22Rv1 (cell line): ENCODE measurements at regions not wholly inside any gene's neighbourhood (a gene's known extent, or its start where the extent isn't known, plus 50 kb on each side); places are given as distances from the start of the nearest gene placed in this dataset.
"Not testable (repeated sequence)": the region's sequence is repeated elsewhere in the genome, so short reads cannot be mapped to it uniquely, and the experiment has no call there.

ENCODE experiments used
- H3K27ac ChIP-seq: fragments of 450-650 bp; 2 replicates; pipeline ENCODE4 v1.5.1; 2017
- ZFX ChIP-seq: fragments of 450-650 bp; IDR thresholded peaks from 2 replicates; pipeline ENCODE4 v1.6.1; 2017; ENCODE audit warnings: antibody characterized with exemption, borderline replicate concordance
- TF ChIP-seq, protein P1 (sequence below): fragments of 450-650 bp; IDR thresholded peaks from 2 replicates; pipeline ENCODE4 v1.5.1; 2017; ENCODE audit warnings: mild to moderate bottlenecking

- TF ChIP-seq ZFX = no peak
- TF ChIP-seq, protein P1, sequence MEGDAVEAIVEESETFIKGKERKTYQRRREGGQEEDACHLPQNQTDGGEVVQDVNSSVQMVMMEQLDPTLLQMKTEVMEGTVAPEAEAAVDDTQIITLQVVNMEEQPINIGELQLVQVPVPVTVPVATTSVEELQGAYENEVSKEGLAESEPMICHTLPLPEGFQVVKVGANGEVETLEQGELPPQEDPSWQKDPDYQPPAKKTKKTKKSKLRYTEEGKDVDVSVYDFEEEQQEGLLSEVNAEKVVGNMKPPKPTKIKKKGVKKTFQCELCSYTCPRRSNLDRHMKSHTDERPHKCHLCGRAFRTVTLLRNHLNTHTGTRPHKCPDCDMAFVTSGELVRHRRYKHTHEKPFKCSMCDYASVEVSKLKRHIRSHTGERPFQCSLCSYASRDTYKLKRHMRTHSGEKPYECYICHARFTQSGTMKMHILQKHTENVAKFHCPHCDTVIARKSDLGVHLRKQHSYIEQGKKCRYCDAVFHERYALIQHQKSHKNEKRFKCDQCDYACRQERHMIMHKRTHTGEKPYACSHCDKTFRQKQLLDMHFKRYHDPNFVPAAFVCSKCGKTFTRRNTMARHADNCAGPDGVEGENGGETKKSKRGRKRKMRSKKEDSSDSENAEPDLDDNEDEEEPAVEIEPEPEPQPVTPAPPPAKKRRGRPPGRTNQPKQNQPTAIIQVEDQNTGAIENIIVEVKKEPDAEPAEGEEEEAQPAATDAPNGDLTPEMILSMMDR = no peak
- H3K27ac ChIP-seq = no peak overlapping the region
Measured at GRCh38 chr7:113263749-113264148, 145.4 kb upstream of the SMIM30 start.

- not testable (repeated sequence) for H3K27ac ChIP-seq
Measured at GRCh38 chr7:113263215-113263742, 144.9 kb upstream of the SMIM30 start.

DNA sequence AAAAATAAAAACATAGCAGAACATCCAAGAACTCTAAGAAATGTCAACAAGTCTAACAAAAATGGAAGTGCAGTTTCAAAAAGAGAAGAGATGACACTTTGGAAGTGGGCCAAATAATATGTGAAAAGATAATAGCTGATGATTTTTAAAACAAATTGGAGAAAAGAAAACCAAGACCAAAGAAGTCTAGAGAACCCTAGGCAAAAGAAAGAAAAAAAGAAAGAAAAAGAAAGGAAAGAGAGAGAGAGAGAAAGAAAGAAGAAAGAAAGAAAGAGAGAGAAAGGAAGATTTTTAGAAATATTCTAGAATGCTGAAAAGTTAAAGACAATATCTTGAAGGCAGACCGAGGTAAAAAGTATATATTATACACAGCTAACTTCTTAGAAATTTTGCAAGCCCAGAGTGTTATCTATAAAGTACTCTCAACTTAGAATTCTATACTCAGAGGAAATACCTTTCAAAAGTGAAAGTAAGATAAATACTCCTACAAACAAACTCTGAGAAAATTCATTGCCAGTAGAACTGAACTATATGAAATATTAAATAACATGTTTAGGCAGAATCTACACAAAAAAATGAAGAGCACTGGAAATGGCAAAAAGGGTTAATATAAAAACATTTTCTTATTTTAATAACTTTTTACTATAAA lies 138.7 kb upstream of the SMIM30 start:
- TF ChIP-seq, protein P1 = no peak
- TF ChIP-seq ZFX = no peak

DNA sequence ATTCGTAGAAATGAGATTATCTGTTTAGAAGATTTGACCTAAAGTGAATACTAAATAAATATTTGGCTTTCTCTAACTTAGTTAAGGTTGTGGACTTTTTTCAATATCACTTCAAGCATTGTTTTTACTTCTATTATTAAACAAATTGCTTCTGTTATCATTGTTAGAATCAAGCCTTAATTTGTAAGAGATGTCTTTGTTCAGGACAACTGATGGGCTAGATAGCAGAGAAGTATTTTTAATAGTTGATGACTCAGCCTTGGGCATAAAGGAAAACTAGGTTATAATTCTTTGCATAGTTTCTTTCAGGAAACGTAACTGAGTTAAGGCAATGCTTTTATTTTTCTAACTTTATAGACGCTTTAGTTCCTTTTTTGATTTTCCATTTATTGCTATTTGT lies 128.8 kb upstream of the SMIM30 start:
- no peak overlapping the region for H3K27ac ChIP-seq
- no peak for TF ChIP-seq ZFX
- TF ChIP-seq, protein P1 = no peak

More for the DNA sequence above, 138.7 kb upstream of the SMIM30 start:
- no peak overlapping the region for H3K27ac ChIP-seq

GRCh38 chr7:113246738-113247137 lies 128.4 kb upstream of the SMIM30 start:
- H3K27ac ChIP-seq = no peak overlapping the region
- TF ChIP-seq, protein P1 = no peak
- no peak for TF ChIP-seq ZFX

DNA sequence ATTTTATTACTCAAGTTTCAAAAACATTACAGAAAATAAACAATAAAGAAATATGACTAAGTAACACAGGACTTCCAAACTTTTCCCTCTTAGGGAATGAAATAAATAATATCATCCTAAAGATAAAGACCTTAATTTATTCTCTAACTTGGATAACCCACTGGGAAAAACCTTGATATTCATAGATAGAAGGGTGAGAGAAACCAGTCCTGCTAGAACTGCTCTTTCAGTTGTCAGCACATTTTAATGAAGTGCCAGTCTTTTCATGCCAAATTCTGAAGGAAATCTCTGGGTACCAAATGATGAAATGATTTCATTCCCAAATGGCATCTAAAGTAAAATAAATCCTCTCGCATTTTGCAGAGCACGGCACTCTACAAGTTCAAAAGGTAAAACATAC lies 114.5 kb upstream of the SMIM30 start:
- TF ChIP-seq, protein P1 = no peak
- no peak for TF ChIP-seq ZFX
- H3K27ac ChIP-seq = no peak overlapping the region

DNA sequence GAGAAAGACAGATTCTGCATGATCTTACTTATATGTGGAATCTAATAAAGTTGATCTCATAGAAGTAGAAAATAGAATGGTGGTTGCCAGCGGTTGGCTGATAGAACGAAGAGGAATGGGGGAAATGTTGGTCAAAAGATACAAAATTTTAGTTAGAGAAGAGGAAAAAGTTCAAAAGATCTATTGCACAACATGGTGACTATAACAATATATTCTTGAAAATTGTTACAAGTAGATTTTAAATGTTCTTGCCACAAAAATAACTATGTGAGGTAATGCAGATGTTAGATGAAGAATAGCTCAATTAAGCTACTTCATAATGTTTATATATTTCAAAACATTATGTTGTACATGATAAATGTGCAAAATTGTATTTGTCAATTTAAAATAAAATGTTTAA lies 112.3 kb upstream of the SMIM30 start:
- H3K27ac ChIP-seq = no peak overlapping the region
- TF ChIP-seq, protein P1 = no peak
- TF ChIP-seq ZFX = no peak

GRCh38 chr7:113217314-113217713 lies 99.0 kb upstream of the SMIM30 start:
- TF ChIP-seq, protein P1 = no peak
- TF ChIP-seq ZFX = no peak
- no peak overlapping the region for H3K27ac ChIP-seq
